AG10803 (cell line): ENCODE measurements at regions not wholly inside any gene's neighbourhood (a gene's known extent, or its start where the extent isn't known, plus 50 kb on each side); places are given as distances from the start of the nearest gene placed in this dataset.

Experiments
- DNase-seq: peaks from one replicate; pipeline ENCODE4 v3.0.0; 2010; ENCODE audit warnings: low read depth
- H3K4me3 ChIP-seq: 2 replicates; pipeline ENCODE4 v1.5.1; 2011; ENCODE audit warnings: mild to moderate bottlenecking, low read length, control low read depth
- TF ChIP-seq, protein P1 (sequence below): conservative IDR thresholded peaks from 2 replicates; pipeline ENCODE4 v1.5.1; 2011; ENCODE audit warnings: mild to moderate bottlenecking, low read length, control low read depth, inconsistent platforms

DNA sequence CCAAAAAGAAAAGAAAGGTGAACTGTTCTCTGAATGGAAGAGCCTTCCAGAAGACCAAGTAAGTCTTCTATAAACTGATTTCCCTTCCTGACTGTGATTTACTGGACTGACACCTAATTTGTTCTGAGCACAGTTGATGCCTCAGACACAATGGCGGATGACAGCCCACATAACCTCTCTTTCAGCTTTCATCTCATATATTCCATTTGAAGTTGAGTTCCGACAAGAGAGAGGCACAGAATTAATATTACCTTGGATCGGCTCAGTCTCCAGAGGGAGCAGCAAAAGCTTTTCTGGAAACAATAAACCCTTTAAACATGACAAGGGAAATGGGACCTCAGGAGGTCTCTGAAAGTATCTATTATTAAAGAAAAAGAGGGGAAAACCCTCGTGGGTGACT, 638.7 kb upstream of the SETBP1 start:
- no peak for DNase-seq
- H3K4me3 ChIP-seq: no peak overlapping the region
- TF ChIP-seq, protein P1, sequence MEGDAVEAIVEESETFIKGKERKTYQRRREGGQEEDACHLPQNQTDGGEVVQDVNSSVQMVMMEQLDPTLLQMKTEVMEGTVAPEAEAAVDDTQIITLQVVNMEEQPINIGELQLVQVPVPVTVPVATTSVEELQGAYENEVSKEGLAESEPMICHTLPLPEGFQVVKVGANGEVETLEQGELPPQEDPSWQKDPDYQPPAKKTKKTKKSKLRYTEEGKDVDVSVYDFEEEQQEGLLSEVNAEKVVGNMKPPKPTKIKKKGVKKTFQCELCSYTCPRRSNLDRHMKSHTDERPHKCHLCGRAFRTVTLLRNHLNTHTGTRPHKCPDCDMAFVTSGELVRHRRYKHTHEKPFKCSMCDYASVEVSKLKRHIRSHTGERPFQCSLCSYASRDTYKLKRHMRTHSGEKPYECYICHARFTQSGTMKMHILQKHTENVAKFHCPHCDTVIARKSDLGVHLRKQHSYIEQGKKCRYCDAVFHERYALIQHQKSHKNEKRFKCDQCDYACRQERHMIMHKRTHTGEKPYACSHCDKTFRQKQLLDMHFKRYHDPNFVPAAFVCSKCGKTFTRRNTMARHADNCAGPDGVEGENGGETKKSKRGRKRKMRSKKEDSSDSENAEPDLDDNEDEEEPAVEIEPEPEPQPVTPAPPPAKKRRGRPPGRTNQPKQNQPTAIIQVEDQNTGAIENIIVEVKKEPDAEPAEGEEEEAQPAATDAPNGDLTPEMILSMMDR: no peak

DNA sequence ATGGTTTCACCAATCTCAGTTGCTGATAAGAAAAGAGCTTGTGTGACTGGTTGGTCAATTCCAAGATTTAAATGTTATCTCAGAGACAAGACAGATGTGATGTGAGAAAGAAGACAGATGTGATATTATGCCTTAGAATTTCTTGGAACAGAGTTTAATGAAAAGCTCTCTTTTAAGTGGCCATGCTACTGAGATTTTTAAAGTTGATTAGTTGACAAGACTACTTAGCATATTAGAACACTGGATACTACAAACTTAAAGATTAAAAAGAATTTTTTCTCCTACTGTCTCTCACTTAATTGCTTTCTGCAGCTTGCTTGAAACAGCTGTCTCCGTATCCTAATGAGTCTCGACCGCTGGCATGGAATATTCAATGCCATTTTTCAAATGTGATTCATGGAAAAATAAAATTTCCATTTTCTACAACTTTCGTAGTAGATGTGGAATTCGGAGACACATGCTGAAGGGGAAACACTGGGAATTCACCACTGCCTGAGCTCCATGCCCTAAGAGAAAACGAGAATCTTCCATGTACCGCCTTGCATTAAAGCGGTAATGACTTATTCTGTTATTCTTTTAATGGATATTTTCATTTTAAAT, 634.2 kb upstream of the SETBP1 start:
- TF ChIP-seq, protein P1: no peak
- no peak for DNase-seq
- no peak overlapping the region for H3K4me3 ChIP-seq

DNA sequence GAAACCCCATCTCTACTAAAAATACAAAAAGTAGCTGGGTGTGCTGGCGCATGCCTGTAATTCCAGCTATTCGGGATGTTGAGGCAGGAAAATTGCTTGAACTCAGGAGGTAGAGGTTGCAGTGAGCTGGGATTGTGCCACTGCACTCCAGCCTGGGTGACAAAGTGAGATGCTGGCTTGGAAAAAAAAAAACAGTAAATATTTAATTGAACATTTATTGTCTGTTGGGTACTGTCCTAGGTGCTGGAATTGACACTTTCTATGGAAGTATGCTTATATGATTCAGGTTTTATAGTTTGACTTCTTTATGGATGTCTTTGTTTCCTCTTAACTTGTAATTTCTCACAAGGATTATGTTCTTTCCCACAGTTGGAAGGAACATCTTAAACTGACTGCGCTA, 633.1 kb upstream of the SETBP1 start:
- no peak overlapping the region for H3K4me3 ChIP-seq
- TF ChIP-seq, protein P1: no peak
- DNase-seq: no peak

DNA sequence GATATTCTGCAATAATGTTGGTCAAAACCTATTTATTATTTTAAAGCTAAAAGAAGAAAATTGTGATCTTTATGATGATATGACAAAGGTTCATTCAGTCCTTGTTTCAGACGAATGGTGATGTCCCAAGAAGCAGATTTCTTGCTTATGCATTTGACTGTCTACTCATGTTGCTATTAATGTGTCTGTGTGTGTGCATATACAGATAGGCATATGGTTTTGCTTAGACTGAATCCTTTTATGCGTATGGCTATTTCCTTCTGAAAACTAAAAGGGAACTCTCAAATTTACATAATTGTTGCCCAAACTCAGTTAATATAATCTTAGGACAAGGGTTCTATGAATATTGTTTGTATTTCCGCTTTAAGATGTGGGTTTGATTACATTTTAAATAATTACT, 632.3 kb upstream of the SETBP1 start:
- TF ChIP-seq, protein P1: no peak
- no peak for DNase-seq
- H3K4me3 ChIP-seq: no peak overlapping the region

DNA sequence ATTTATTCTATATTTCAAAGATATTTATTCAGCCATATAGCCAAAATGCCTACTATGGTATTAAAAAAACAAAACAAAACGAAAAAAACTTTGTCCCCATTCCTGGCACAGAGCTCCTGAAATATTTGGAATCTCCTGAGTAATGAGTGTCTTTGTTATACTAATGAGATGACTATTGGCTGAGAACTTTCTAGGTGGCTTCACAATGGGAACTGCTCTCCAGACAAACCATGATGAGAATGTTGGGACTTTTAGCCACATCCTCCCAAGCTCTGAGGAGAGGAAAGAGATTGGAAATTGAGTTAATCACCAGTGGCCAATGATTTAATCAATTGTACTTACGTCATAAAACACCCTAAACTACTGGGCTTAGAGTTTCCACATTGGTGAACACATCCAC, 631.8 kb upstream of the SETBP1 start:
- TF ChIP-seq, protein P1: no peak
- no peak overlapping the region for H3K4me3 ChIP-seq
- no peak for DNase-seq

DNA sequence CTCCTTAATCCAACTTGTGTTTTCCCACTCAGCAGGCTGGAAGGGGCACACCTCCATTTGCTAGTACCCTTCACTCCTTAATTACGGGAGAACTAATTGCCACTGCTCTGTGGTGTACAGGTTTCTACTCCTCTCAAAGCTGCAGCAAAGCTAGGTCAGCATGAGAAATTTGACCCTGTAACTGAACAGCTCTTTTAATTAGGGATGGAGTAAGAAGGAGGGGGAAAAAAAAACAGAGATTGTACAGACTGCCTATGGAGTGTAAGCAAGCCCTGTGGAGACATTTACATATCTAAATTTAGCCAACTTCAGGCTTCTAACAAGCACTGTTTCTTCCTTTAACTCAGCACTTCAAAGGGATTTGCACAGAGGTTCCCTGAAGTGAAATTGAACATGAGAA, 629.7 kb upstream of the SETBP1 start:
- no peak for DNase-seq
- H3K4me3 ChIP-seq: no peak overlapping the region
- TF ChIP-seq, protein P1: no peak

DNA sequence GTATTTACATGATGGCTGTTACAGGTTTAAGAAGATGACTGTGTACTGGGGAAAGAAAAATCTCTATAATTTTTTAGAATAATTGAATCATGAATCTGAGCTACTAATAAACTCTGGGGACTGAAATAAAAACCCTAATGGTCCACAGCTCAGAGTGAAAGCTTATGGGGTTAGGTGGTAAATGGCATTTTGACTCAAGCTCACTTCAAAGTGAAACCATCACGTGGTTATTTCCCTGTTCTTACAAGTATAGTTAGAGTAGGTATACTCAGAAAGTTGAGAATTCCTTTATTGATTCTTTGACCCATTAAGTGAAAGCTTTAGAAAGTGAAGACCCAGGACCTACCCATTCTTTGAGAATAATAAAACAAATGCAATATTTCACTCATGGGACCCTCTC, 626.2 kb upstream of the SETBP1 start:
- DNase-seq: no peak
- TF ChIP-seq, protein P1: no peak
- H3K4me3 ChIP-seq: no peak overlapping the region
